ENCODE measurements at regions not wholly inside any gene's neighbourhood (a gene's known extent, or its start where the extent isn't known, plus 50 kb on each side); places are given as distances from the start of the nearest gene placed in this dataset.

DNA sequence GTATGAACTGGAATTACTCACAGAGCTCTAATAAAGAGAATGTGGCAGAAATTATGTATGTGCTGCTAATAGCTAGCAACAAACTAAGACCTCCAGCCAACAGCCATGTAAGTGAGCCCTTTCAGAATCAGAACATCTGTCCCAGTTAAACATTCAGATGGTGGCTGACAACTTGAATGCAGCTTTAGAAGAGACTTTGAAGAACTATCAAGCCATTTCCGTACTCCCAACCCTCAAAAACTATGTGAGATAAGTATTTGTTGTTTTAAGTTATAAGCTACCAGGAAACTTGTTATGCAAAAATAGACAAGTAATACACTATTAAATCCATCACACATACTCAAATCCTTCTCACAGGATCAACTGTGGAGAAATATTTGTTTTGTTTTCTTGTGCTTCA, 205.2 kb upstream of the EDIL3 start:
- Mint-ChIP-seq H3K4me3 (no peak overlapping the region), H3K27me3 (ENCODE audit: low read depth in 2 of 2) (no peaks in the 10 kb centered on the region), H3K27ac (no peak overlapping the region), H3K36me3 (no peaks in the 10 kb centered on the region), H3K9me3 (peaks cover 2 to 8% of the 10 kb centered on the region in 2 donors), H3K4me1 (no peaks in the 10 kb centered on the region)
- ATAC-seq = no peak
- Histone ChIP-seq H3K9me3 (ENCODE audit: control insufficient read depth, insufficient read depth, low read length) (no peaks in the 10 kb centered on the region), H3K27ac (ENCODE audit: low read length) (no peak overlapping the region), H3K36me3 (ENCODE audit: control insufficient read depth, insufficient read depth, low read length) (no peaks in the 10 kb centered on the region), H3K4me1 (ENCODE audit: control insufficient read depth, insufficient read depth, low read length) (no peaks in the 10 kb centered on the region), H3K4me3 (ENCODE audit: low read length) (no peak overlapping the region), H3K27me3 (ENCODE audit: control insufficient read depth, insufficient read depth, low read length) (no peaks in the 10 kb centered on the region)
- no peak for DNase-seq
- no CpG with 5 or more reads among the region's 1 CpG for WGBS (ENCODE audit: insufficient coverage)
- no peak for TF ChIP-seq CTCF (IDR thresholded peaks at IDR 0.05)
- intact Hi-C loops (cut with micrococcal nuclease) = no loop called here

DNA sequence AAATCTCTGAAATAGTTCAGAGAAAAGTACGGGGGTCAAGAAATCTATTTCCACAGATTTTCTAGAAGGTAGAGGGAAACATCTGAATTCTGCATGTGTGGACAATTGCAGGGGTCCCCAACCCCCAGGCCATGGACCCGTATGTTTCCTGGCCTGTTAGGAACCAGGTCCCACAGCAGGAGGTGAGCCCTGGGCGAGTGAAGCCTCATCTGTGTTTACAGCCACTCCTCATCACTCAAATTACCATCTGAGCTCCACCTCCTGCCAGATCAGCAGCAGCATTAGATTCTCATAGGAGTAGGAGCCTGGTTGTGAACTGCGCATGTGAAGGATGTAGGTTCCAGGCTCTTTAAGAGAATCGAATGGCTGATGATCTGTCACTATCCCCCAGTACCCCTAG, 200.5 kb upstream of the EDIL3 start:
- Mint-ChIP-seq H3K27ac (no peak overlapping the region), H3K4me1 (no peaks in the 10 kb centered on the region), H3K36me3 (no peaks in the 10 kb centered on the region), H3K9me3 (peaks cover 2 to 8% of the 10 kb centered on the region in 2 donors), H3K27me3 (ENCODE audit: low read depth in 2 of 2) (no peaks in the 10 kb centered on the region), H3K4me3 (no peak overlapping the region)
- no peak for TF ChIP-seq CTCF (IDR thresholded peaks at IDR 0.05)
- H3K4me3 ChIP-seq (ENCODE audit: low read length) = no peak overlapping the region
- ATAC-seq (no peak), DNase-seq (no peak)
- no peaks in the 10 kb centered on the region for H3K36me3 ChIP-seq (ENCODE audit: control insufficient read depth, insufficient read depth, low read length)
- intact Hi-C loops (cut with micrococcal nuclease) = no loop called here
- H3K27me3 ChIP-seq (ENCODE audit: control insufficient read depth, insufficient read depth, low read length) = no peaks in the 10 kb centered on the region
- whole genome bisulfite sequencing (ENCODE audit: insufficient coverage) = 78% methylated on average over 3 of the region's 5 CpGs
- H3K27ac ChIP-seq (ENCODE audit: low read length) = no peak overlapping the region
- H3K4me1 ChIP-seq (ENCODE audit: control insufficient read depth, insufficient read depth, low read length) = no peaks in the 10 kb centered on the region
- H3K9me3 ChIP-seq (ENCODE audit: control insufficient read depth, insufficient read depth, low read length) = no peaks in the 10 kb centered on the region

GRCh38 chr5:84578226-84578625, 193.5 kb upstream of the EDIL3 start:
- ATAC-seq = no peak
- intact Hi-C loops (cut with micrococcal nuclease) = no loop called here
- no peaks in the 10 kb centered on the region for H3K27me3 Mint-ChIP-seq (ENCODE audit: low read depth in 2 of 2)
- H3K36me3 ChIP-seq (ENCODE audit: control insufficient read depth, insufficient read depth, low read length) = no peaks in the 10 kb centered on the region
- H3K27ac ChIP-seq (ENCODE audit: low read length) = no peak overlapping the region
- H3K27ac Mint-ChIP-seq = no peak overlapping the region
- TF ChIP-seq CTCF (IDR thresholded peaks at IDR 0.05) = no peak
- H3K4me3 ChIP-seq (ENCODE audit: low read length) = no peak overlapping the region
- H3K4me1 Mint-ChIP-seq = no peaks in the 10 kb centered on the region
- no peaks in the 10 kb centered on the region for H3K9me3 ChIP-seq (ENCODE audit: control insufficient read depth, insufficient read depth, low read length)
- 93% methylated on average over 5 of the region's 5 CpGs for WGBS (ENCODE audit: insufficient coverage)
- no peak for DNase-seq
- peaks cover 6 to 18% of the 10 kb centered on the region in 2 donors for H3K9me3 Mint-ChIP-seq
- H3K4me1 ChIP-seq (ENCODE audit: control insufficient read depth, insufficient read depth, low read length) = no peaks in the 10 kb centered on the region
- H3K36me3 Mint-ChIP-seq = peaks cover 12% of the 10 kb centered on the region
- H3K27me3 ChIP-seq (ENCODE audit: control insufficient read depth, insufficient read depth, low read length) = no peaks in the 10 kb centered on the region
- H3K4me3 Mint-ChIP-seq = no peak overlapping the region

DNA sequence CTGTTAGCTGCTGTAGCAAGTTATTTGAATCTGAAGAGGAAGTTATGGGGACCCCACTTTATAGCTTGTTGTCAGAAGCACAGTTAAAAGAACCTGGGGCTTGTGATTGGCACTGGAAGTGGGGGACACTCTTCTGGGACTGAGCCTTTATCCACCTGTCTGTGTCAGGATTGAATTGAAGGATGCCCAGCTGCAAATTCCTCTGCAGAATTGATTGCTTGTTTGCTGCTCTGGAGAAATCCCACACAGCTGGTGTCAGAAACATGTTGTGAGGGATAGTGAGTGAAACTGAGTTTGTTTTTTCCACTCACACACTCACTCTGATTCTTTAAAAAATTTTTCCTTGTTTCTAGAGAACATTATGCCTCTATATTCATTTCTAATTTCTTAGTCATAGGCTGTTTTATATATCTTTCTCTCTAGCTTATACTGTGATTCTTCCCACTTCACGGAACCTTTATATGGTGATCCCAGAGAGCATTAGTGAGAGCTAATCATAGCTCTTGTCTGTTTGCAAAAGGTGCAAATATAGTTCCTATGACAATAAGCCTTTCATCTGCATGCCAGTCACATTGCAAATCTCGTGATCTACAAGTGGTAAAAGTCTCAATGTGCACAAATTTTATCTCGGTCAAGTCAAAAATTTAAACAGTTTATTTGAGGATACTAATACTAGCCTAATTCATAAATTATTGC, 188.5 kb upstream of the EDIL3 start:
- intact Hi-C loops (cut with micrococcal nuclease) = no loop called here
- ATAC-seq (no peak), DNase-seq (no peak)
- H3K27ac ChIP-seq (ENCODE audit: low read length) = no peak overlapping the region
- H3K4me3 ChIP-seq (ENCODE audit: low read length) = no peak overlapping the region
- WGBS (ENCODE audit: insufficient coverage) = 63% methylated on average over 2 of the region's 3 CpGs
- Mint-ChIP-seq H3K9me3 (peaks cover 11 to 19% of the 10 kb centered on the region in 2 donors), H3K27me3 (ENCODE audit: low read depth in 2 of 2) (no peaks in the 10 kb centered on the region), H3K27ac (no peak overlapping the region), H3K4me3 (no peak overlapping the region), H3K36me3 (no peaks in the 10 kb centered on the region), H3K4me1 (no peaks in the 10 kb centered on the region)
- no peaks in the 10 kb centered on the region for H3K4me1 ChIP-seq (ENCODE audit: control insufficient read depth, insufficient read depth, low read length)
- no peaks in the 10 kb centered on the region for H3K9me3 ChIP-seq (ENCODE audit: control insufficient read depth, insufficient read depth, low read length)
- H3K27me3 ChIP-seq (ENCODE audit: control insufficient read depth, insufficient read depth, low read length) = no peaks in the 10 kb centered on the region
- no peaks in the 10 kb centered on the region for H3K36me3 ChIP-seq (ENCODE audit: control insufficient read depth, insufficient read depth, low read length)
- TF ChIP-seq CTCF (IDR thresholded peaks at IDR 0.05) = no peak
